Left lung (tissue), 4 donors: ENCODE measurements at regions not wholly inside any gene's neighbourhood (a gene's known extent, or its start where the extent isn't known, plus 50 kb on each side); places are given as distances from the start of the nearest gene placed in this dataset.

Experiments used
- ATAC-seq: fragments of 200-7000 bp; cut with Tn5 transposase; one replicate; pipeline ENCODE4 v1.9.1; 2020; ENCODE audit warnings: moderate library complexity
- DNase-seq, 4 donors: peaks; one replicate each; pipeline ENCODE4 v3.0.0-alpha.2; 2013 to 2020
- H3K27ac ChIP-seq, 2 donors: fragments of 200-600 bp; sonication (generic) in 1 of 2; one replicate each; pipeline versions ENCODE4 v1.5.0 to v1.8.0; 2020 to 2021
- H3K27me3 ChIP-seq, 2 donors: fragments of 200-600 bp; sonication (generic) in 1 of 2; one replicate each; pipeline versions ENCODE4 v1.5.0 to v1.8.0; 2020 to 2021
- H3K36me3 ChIP-seq, 2 donors: fragments of 200-600 bp; sonication (generic) in 1 of 2; one replicate each; pipeline versions ENCODE4 v1.5.0 to v1.8.0; 2020 to 2021
- H3K4me1 ChIP-seq, 2 donors: fragments of 200-600 bp; one replicate each; pipeline ENCODE4 v1.8.0; 2021
- H3K4me3 ChIP-seq, 2 donors: fragments of 200-600 bp; sonication (generic) in 1 of 2; one replicate each; pipeline versions ENCODE4 v1.5.0 to v1.8.0; 2020 to 2021; ENCODE audit warnings: mild to moderate bottlenecking in 1 of 2
- H3K9me3 ChIP-seq, 2 donors: fragments of 200-600 bp; sonication (generic) in 1 of 2; one replicate each; pipeline versions ENCODE4 v1.5.0 to v1.8.0; 2020 to 2021
- intact Hi-C, 2 donors: fragments of 100-400 bp; cut with DNase I; formaldehyde crosslinking; loops; one replicate each; pipeline versions ENCODE4 v1.11.2 to v1.14.2; 2022
- TF ChIP-seq, protein P1 (sequence below), 2 donors: fragments of 200-600 bp; sonication (generic) in 1 of 2; IDR thresholded peaks; one replicate each; pipeline versions ENCODE4 v1.5.0 to v1.8.0; 2021; ENCODE audit warnings: antibody characterized with exemption in 2 of 2
- donor health status: DM: no; HTN: yes; CAD: no.
- donor health status: DM: no; HTN: no; CAD: no.

DNA sequence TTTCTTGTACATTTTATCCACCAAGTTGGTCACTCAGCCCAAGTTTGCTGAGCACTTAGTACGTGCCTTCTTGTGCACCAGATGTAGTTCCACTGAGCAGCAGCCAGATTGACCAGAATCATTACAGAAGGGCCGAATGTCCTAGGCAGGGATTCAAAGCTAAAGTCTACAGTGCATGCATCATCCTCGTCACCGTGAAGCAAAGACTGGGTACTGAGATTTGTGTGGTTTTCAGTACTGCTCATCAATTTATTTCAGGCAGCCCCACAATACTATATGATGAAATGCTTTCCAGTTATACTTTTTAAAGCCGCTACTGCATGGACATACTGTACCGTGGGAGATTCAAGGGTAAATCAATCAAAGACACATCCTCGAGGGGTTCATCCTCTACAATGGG, 227.0 kb downstream of the ARRDC4 start:
- TF ChIP-seq, protein P1, sequence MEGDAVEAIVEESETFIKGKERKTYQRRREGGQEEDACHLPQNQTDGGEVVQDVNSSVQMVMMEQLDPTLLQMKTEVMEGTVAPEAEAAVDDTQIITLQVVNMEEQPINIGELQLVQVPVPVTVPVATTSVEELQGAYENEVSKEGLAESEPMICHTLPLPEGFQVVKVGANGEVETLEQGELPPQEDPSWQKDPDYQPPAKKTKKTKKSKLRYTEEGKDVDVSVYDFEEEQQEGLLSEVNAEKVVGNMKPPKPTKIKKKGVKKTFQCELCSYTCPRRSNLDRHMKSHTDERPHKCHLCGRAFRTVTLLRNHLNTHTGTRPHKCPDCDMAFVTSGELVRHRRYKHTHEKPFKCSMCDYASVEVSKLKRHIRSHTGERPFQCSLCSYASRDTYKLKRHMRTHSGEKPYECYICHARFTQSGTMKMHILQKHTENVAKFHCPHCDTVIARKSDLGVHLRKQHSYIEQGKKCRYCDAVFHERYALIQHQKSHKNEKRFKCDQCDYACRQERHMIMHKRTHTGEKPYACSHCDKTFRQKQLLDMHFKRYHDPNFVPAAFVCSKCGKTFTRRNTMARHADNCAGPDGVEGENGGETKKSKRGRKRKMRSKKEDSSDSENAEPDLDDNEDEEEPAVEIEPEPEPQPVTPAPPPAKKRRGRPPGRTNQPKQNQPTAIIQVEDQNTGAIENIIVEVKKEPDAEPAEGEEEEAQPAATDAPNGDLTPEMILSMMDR (IDR thresholded peaks at IDR 0.05): no peak
- DNase-seq (no peak), ATAC-seq (no peak)
- Histone ChIP-seq H3K27ac (no peak overlapping the region), H3K9me3 (no peaks in the 10 kb centered on the region), H3K4me3 (no peak overlapping the region), H3K36me3 (no peaks in the 10 kb centered on the region), H3K4me1 (no peaks in the 10 kb centered on the region), H3K27me3 (peaks cover 0 to 5% of the 10 kb centered on the region in 2 donors)
- intact Hi-C loops: no loop called here

DNA sequence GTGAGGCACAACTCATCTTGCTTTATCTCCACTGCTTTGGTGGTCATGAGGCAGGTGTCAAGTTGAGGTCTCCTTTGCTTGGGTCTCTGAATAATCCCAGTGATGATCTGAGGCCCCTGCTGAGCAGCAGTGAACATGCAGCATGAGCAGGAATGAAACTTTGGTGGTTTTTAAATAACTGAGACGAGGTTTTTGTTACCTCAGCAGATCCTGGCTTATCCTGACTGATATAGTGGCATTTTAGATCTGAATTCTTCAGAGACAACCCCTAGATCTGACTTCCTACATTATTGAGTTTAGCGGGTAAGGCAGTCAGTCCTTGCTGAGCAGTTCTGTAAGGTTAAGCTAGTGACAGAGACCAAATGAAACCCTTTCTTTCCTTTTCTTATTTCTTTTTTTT, 230.4 kb downstream of the ARRDC4 start:
- Histone ChIP-seq H3K4me3 (no peak overlapping the region), H3K9me3 (no peaks in the 10 kb centered on the region), H3K27me3 (peaks cover 0 to 10% of the 10 kb centered on the region in 2 donors), H3K27ac (no peak overlapping the region), H3K4me1 (no peaks in the 10 kb centered on the region), H3K36me3 (no peaks in the 10 kb centered on the region)
- ATAC-seq (no peak), DNase-seq (no peak)
- TF ChIP-seq, protein P1 (IDR thresholded peaks at IDR 0.05): no peak
- intact Hi-C loops: no loop called here

DNA sequence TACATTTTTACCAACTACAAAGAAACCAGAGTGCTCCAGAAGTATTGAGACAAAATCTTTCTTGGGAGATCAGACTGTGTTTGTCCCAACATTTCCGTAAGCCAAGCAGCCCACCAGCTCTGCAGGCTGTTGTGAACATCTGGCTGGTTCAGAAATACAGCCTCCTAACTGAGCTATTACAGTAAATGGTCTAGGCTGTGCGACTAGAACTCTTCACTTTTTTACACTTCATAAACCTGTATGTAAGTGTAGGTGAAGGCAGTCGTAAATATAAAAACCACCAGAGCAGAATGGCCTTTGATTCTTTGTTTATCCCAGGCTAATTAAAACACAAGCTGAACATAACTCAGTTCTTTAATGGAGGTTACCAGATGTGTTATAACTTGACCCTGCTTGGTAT, 235.3 kb downstream of the ARRDC4 start:
- TF ChIP-seq, protein P1 (IDR thresholded peaks at IDR 0.05): no peak

DNA sequence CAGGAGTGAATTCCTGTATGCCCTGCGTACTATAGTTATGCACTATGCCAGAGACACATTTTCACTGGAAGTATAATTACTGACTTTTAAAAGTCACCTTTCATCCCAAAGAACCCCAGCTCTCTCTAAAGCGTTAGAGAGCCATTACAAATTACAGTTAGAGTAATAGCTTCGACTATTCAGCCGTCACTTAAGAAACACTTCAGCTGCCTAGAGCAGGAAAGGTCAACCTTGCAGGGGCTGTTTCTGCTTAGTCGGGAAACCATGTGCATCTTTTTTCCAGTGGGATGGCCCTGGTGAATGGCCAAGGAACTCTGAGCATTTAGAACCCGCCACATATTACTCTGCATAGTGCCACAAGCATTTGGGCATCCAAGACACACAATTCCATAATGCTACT, 235.9 kb downstream of the ARRDC4 start:
- H3K27ac ChIP-seq: no peak overlapping the region
- no peak for ATAC-seq
- H3K36me3 ChIP-seq: no peaks in the 10 kb centered on the region

More for the DNA sequence above, 235.3 kb downstream of the ARRDC4 start:
- DNase-seq (no peak), ATAC-seq (no peak)
- intact Hi-C loops: no loop called here
- no peak overlapping the region for H3K4me3 ChIP-seq
- no peaks in the 10 kb centered on the region for H3K9me3 ChIP-seq
- H3K27me3 ChIP-seq: peaks cover 0 to 17% of the 10 kb centered on the region in 2 donors
- H3K36me3 ChIP-seq: no peaks in the 10 kb centered on the region
- no peaks in the 10 kb centered on the region for H3K4me1 ChIP-seq
- H3K27ac ChIP-seq: no peak overlapping the region

DNA sequence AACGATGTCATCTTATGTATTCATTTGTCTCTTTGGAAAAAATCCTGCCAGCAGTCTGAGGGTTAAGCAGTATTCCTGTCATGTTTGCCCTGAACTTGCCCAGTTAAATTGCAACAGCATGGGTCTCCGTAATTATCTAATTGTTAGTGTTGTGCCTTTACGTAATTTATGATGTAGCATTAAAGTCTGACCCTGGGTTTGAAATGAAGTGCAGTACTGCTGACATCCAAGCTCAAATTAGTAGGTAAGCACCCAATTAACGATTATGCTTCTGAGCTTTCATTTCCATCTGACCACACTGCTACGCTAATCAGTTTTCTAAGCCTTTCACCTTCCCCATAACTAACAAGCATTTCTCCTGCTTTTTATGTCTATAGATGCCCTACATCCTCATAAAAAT, 241.8 kb downstream of the ARRDC4 start:
- H3K4me3 ChIP-seq: no peak overlapping the region
- ATAC-seq (no peak), DNase-seq (no peak)
- H3K9me3 ChIP-seq: no peaks in the 10 kb centered on the region
- TF ChIP-seq, protein P1 (IDR thresholded peaks at IDR 0.05): no peak
- no peak overlapping the region for H3K27ac ChIP-seq
- no peaks in the 10 kb centered on the region for H3K4me1 ChIP-seq
- H3K27me3 ChIP-seq: peaks cover 0 to 13% of the 10 kb centered on the region in 2 donors
- no peaks in the 10 kb centered on the region for H3K36me3 ChIP-seq
- intact Hi-C loops: no loop called here

More for the DNA sequence above, 235.9 kb downstream of the ARRDC4 start:
- no peak for DNase-seq
- H3K9me3 ChIP-seq: no peaks in the 10 kb centered on the region
- TF ChIP-seq, protein P1 (IDR thresholded peaks at IDR 0.05): no peak
- intact Hi-C loops: no loop called here
- no peak overlapping the region for H3K4me3 ChIP-seq
- H3K27me3 ChIP-seq: peaks cover 0 to 23% of the 10 kb centered on the region in 2 donors
- no peaks in the 10 kb centered on the region for H3K4me1 ChIP-seq
